DMS53 (cell line): ENCODE measurements at regions not wholly inside any gene's neighbourhood (a gene's known extent, or its start where the extent isn't known, plus 50 kb on each side); places are given as distances from the start of the nearest gene placed in this dataset.

Experiments
- DNase-seq: peaks from one replicate; lab custom pipeline; 2025; lab: John Stamatoyannopoulos, UW

- DNase-seq = no peak
These were observed 266.3 kb downstream of the RPS24 start for GRCh38 chr10:78299851-78300468.

- no peak for DNase-seq
These were observed 266.9 kb downstream of the RPS24 start for GRCh38 chr10:78300526-78300925.

GRCh38 chr10:78301481-78301880, 267.8 kb downstream of the RPS24 start:
- DNase-seq = no peak

GRCh38 chr10:78301891-78302738, 268.5 kb downstream of the RPS24 start:
- peak; percentile 59 for DNase-seq

- no peak for DNase-seq
These were observed 269.0 kb downstream of the RPS24 start for GRCh38 chr10:78302739-78302988.

- peak; percentile 98 for DNase-seq
These were observed 269.6 kb downstream of the RPS24 start for GRCh38 chr10:78302989-78303854.

- no peak for DNase-seq
These were observed 270.7 kb downstream of the RPS24 start for GRCh38 chr10:78304091-78305045.

GRCh38 chr10:78305311-78305710, 271.6 kb downstream of the RPS24 start:
- no peak for DNase-seq

- no peak for DNase-seq
These were observed 272.7 kb downstream of the RPS24 start for GRCh38 chr10:78306358-78306757.

GRCh38 chr10:78307576-78307975, 273.9 kb downstream of the RPS24 start:
- DNase-seq = no peak

- DNase-seq = no peak
These were observed 276.0 kb downstream of the RPS24 start for GRCh38 chr10:78309536-78310237.

GRCh38 chr10:78310481-78311080, 276.9 kb downstream of the RPS24 start:
- DNase-seq = no peak

- no peak for DNase-seq
These were observed 278.8 kb downstream of the RPS24 start for GRCh38 chr10:78312197-78313047.

- DNase-seq = no peak
These were observed 279.4 kb downstream of the RPS24 start for GRCh38 chr10:78313048-78313381.

- no peak for DNase-seq
These were observed 280.0 kb downstream of the RPS24 start for GRCh38 chr10:78313636-78314035.

- DNase-seq = no peak
These were observed 281.0 kb downstream of the RPS24 start for GRCh38 chr10:78314651-78315050.

GRCh38 chr10:78316451-78316931, 282.8 kb downstream of the RPS24 start:
- DNase-seq = no peak

- DNase-seq = no peak
These were observed 284.6 kb downstream of the RPS24 start for GRCh38 chr10:78318305-78318704.

- no peak for DNase-seq
These were observed 285.7 kb downstream of the RPS24 start for GRCh38 chr10:78319371-78319770.

GRCh38 chr10:78319841-78320240, 286.2 kb downstream of the RPS24 start:
- no peak for DNase-seq
